Activated T-helper 2 cell treated with anti-CD3 and anti-CD28 coated beads, Interferon-gamma antibody, Interleukin-2, Interleukin-4, amounts not matched to agents 10 μg/mL and 5 μg/mL and 100 μg/mL, durations not matched to agents 14 hours and 24 hours and 36 hours (primary cell): ENCODE measurements at regions not wholly inside any gene's neighbourhood (a gene's known extent, or its start where the extent isn't known, plus 50 kb on each side); places are given as distances from the start of the nearest gene placed in this dataset.
"Not testable (repeated sequence)": the region's sequence is repeated elsewhere in the genome, so short reads cannot be mapped to it uniquely, and the experiment has no call there.

Experiments
- DNase-seq: peaks from one replicate; pipeline ENCODE4 v3.0.0; 2021; ENCODE audit warnings: low spot score
- H3K27ac Mint-ChIP-seq: one replicate; pipeline ENCODE4 v1.8.0; 2021; ENCODE audit warnings: mixed read lengths
- H3K27me3 Mint-ChIP-seq: one replicate; pipeline ENCODE4 v1.8.0; 2021; ENCODE audit warnings: low read depth, mixed read lengths
- H3K36me3 Mint-ChIP-seq: one replicate; pipeline ENCODE4 v1.8.0; 2021; ENCODE audit warnings: low read depth, mixed read lengths
- H3K4me1 Mint-ChIP-seq: one replicate; pipeline ENCODE4 v1.8.0; 2021; ENCODE audit warnings: low read depth, mixed read lengths
- H3K4me3 Mint-ChIP-seq: one replicate; pipeline ENCODE4 v1.8.0; 2021; ENCODE audit warnings: low read depth, mild to moderate bottlenecking, moderate library complexity, mixed read lengths
- H3K9me3 Mint-ChIP-seq: one replicate; pipeline ENCODE4 v1.8.0; 2021; ENCODE audit warnings: mixed read lengths
- intact Hi-C: fragments of 100-400 bp; cut with micrococcal nuclease; formaldehyde crosslinking; loops from one replicate; pipeline ENCODE4 v1.15.1; 2023

DNA sequence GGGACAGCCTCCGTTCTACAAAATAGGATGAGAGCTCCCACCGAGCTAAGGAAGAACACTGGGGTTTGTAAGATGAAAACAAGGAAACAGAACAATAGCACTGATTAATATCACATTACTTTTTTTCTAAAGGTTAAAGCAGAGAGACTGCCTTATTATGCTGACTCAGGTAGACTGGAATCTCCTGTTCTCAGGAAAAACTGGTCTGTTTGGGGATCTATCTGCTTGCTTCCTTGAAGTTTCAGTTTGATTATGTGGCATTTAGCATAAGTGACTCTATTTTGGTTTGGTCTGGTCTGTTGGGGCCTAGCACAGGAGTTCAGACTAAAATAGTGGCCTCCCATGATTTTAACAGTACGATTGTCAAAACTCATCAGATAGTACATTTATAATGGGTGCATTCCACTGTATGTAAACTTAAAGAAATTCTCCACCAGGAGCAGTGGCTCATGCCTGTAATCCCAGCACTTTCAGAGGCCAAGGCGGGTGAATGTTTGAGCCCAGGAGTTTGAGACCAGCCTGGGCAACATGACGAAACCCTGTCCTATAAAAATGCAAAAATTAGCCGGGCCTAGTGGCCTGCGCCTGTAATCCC lies 64.1 kb upstream of the NDUFV2 start:
- no peaks in the 10 kb centered on the region for H3K9me3 Mint-ChIP-seq
- no peaks in the 10 kb centered on the region for H3K36me3 Mint-ChIP-seq
- no peaks in the 10 kb centered on the region for H3K27me3 Mint-ChIP-seq
- DNase-seq = no peak
- intact Hi-C loops = no loop called here
- peaks cover 5% of the 10 kb centered on the region for H3K4me1 Mint-ChIP-seq
- H3K27ac Mint-ChIP-seq = no peak overlapping the region
- H3K4me3 Mint-ChIP-seq = no peak overlapping the region

DNA sequence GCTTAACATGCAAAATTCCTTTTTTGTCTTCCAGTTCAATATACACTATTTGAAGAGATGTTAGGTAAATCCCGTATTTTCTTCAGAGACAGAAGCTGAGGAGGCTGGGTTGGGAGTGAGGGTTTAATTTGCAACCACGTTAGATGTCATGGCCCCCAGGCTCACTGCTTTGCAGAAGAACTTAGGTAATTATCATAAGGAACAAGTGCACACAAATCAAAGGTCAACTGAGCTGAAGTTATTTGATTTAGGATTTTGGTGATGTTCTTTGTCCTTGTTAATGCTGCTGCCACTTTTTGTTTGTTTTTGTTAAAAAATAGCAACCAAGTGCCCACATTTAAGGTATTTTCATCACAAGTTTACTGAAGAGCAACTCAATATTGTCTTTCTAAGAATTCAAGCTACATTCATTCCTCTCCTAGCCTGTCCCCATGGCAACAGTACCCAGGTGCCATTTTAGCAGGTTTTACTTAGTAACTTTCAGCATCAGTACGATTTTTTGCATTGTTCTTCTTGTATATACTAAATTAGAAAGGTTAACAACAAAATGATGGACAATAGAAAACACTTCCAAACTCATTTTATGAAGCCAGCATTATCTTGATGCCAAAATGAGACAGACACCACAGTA lies 62.9 kb upstream of the NDUFV2 start:
- DNase-seq = no peak
- Mint-ChIP-seq H3K9me3 (no peaks in the 10 kb centered on the region), H3K36me3 (no peaks in the 10 kb centered on the region), H3K27ac (no peak overlapping the region), H3K27me3 (no peaks in the 10 kb centered on the region), H3K4me1 (no peaks in the 10 kb centered on the region), H3K4me3 (no peak overlapping the region)
- intact Hi-C loops = no loop called here

DNA sequence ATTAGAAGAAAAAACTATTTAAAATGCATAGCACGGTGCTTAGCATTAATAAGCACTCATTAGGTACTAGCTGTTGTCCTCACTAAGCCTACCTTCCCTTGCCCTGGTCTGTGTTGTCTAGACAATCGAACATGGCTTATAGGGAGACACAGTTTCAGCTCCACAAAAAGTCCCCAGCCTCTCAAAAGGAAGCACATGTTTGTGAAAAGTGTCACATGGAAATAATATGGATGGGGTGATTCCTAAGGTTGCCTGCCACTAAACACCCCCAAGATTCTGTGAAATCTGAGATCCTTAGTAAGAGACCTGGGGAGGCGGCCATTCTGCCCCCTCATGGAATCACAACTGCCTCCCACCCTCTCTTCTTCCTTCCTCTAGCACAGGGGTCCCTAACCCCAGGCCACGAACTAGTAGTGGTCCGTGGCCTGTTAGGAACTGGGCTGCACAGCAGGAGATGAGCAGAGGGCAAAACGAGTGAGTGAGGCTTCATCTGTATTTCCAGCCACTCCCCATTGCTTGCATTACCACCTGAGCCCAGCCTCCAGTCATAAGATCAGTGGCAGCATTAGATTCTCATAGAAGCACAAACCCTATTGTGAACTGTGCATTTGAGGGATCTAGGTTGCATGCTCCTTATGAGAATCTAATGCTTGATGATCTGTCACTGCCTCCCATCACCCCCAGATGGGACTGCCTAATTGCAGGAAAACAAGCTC lies 59.6 kb upstream of the NDUFV2 start:
- H3K27ac Mint-ChIP-seq = no peak overlapping the region
- H3K4me1 Mint-ChIP-seq = peaks cover under 1% of the 10 kb centered on the region

GRCh38 chr18:9043581-9043980 lies 58.9 kb upstream of the NDUFV2 start:
- peaks cover 7% of the 10 kb centered on the region for H3K4me1 Mint-ChIP-seq
- no peak for DNase-seq
- no peak overlapping the region for H3K4me3 Mint-ChIP-seq
- intact Hi-C loops = no loop called here
- peaks cover 2% of the 10 kb centered on the region for H3K27me3 Mint-ChIP-seq
- no peak overlapping the region for H3K27ac Mint-ChIP-seq
- H3K9me3 Mint-ChIP-seq = no peaks in the 10 kb centered on the region
- no peaks in the 10 kb centered on the region for H3K36me3 Mint-ChIP-seq

More for the DNA sequence above, 59.6 kb upstream of the NDUFV2 start:
- Mint-ChIP-seq H3K36me3 (no peaks in the 10 kb centered on the region), H3K27me3 (peaks cover 2% of the 10 kb centered on the region), H3K4me3 (no peak overlapping the region), H3K9me3 (no peaks in the 10 kb centered on the region)
- intact Hi-C loops = no loop called here
- DNase-seq = no peak

GRCh38 chr18:9047715-9048114 lies 54.8 kb upstream of the NDUFV2 start:
- no peak for DNase-seq
- Mint-ChIP-seq H3K27ac (no peak overlapping the region), H3K4me3 (no peak overlapping the region), H3K36me3 (peaks cover 6% of the 10 kb centered on the region), H3K27me3 (peaks cover 2% of the 10 kb centered on the region), H3K4me1 (peaks cover 15% of the 10 kb centered on the region), H3K9me3 (peaks cover 26% of the 10 kb centered on the region)
- intact Hi-C loops = no loop called here

GRCh38 chr18:9048236-9048635 lies 54.3 kb upstream of the NDUFV2 start:
- Mint-ChIP-seq H3K4me3 (no peak overlapping the region), H3K9me3 (peaks cover 32% of the 10 kb centered on the region), H3K4me1 (peaks cover 15% of the 10 kb centered on the region), H3K36me3 (peaks cover 6% of the 10 kb centered on the region), H3K27me3 (peaks cover 2% of the 10 kb centered on the region), H3K27ac (no peak overlapping the region)
- intact Hi-C loops = no loop called here
- no peak for DNase-seq

GRCh38 chr18:9048808-9049494 lies 53.5 kb upstream of the NDUFV2 start:
- H3K4me3 Mint-ChIP-seq = no peak overlapping the region
- H3K36me3 Mint-ChIP-seq = peaks cover 6% of the 10 kb centered on the region
- peaks cover 2% of the 10 kb centered on the region for H3K27me3 Mint-ChIP-seq
- peaks cover 32% of the 10 kb centered on the region for H3K9me3 Mint-ChIP-seq
- H3K27ac Mint-ChIP-seq = no peak overlapping the region
- intact Hi-C loops = no loop called here
- H3K4me1 Mint-ChIP-seq = peaks cover 15% of the 10 kb centered on the region
- no peak for DNase-seq

GRCh38 chr18:9049495-9049809 lies 53.0 kb upstream of the NDUFV2 start:
- Mint-ChIP-seq H3K36me3 (peaks cover 6% of the 10 kb centered on the region), H3K27me3 (peaks cover 2% of the 10 kb centered on the region), H3K9me3 (peaks cover 32% of the 10 kb centered on the region), H3K4me3 (no peak overlapping the region), H3K4me1 (peaks cover 15% of the 10 kb centered on the region), H3K27ac (no peak overlapping the region)
- no peak for DNase-seq
- intact Hi-C loops = no loop called here

GRCh38 chr18:9050628-9051284 lies 51.7 kb upstream of the NDUFV2 start:
- H3K36me3 Mint-ChIP-seq, intact Hi-C loops, DNase-seq, H3K27ac Mint-ChIP-seq, H3K4me3 Mint-ChIP-seq, H3K27me3 Mint-ChIP-seq: not testable (repeated sequence)
- Mint-ChIP-seq H3K4me1 (peaks cover 22% of the 10 kb centered on the region), H3K9me3 (peaks cover 32% of the 10 kb centered on the region)
